Peyer's patch (tissue), 4 donors: ENCODE measurements at regions not wholly inside any gene's neighbourhood (a gene's known extent, or its start where the extent isn't known, plus 50 kb on each side); places are given as distances from the start of the nearest gene placed in this dataset.

ENCODE experiments used
- POLR2A ChIP-seq, 2 donors: fragments of 450-650 bp; IDR thresholded peaks; one replicate each; pipeline ENCODE4 v1.5.1; 2017; ENCODE audit warnings: antibody characterized with exemption in 2 of 2, mild to moderate bottlenecking in 2 of 2, moderate library complexity in 2 of 2
- TF ChIP-seq, protein P1 (sequence below), 6 experiments: fragments of 450-650 bp in 4 of 6; fragments of 200-600 bp in 2 of 6; sonication (generic) in 1 of 6; IDR thresholded peaks; one replicate each; pipeline ENCODE4 v1.5.1; 2017 to 2019; ENCODE audit warnings: antibody characterized with exemption in 6 of 6, mild to moderate bottlenecking in 3 of 6, moderate library complexity in 1 of 6

DNA sequence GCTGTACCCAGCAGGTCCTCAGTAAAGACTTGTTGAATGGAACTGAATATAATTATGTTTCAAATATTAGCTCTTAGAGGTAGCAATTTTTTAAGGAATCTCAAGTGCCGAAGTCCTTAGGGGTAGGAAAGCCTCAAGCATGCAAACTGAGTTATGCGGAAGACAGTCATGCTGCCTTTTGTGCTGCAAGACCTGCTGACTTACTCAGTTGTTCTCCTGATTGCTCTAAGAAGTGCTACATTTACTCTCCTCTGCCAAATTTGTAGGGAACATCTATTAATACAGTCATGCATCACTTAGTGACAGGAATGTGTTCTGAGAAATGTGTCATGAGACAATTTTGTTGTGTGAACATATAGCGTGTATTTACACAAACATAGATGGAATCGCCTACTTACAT lies 325.6 kb upstream of the AZI2 start:
- TF ChIP-seq POLR2A (IDR thresholded peaks at IDR 0.05), result no peak
- TF ChIP-seq, protein P1, sequence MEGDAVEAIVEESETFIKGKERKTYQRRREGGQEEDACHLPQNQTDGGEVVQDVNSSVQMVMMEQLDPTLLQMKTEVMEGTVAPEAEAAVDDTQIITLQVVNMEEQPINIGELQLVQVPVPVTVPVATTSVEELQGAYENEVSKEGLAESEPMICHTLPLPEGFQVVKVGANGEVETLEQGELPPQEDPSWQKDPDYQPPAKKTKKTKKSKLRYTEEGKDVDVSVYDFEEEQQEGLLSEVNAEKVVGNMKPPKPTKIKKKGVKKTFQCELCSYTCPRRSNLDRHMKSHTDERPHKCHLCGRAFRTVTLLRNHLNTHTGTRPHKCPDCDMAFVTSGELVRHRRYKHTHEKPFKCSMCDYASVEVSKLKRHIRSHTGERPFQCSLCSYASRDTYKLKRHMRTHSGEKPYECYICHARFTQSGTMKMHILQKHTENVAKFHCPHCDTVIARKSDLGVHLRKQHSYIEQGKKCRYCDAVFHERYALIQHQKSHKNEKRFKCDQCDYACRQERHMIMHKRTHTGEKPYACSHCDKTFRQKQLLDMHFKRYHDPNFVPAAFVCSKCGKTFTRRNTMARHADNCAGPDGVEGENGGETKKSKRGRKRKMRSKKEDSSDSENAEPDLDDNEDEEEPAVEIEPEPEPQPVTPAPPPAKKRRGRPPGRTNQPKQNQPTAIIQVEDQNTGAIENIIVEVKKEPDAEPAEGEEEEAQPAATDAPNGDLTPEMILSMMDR (IDR thresholded peaks at IDR 0.05), result no peak
